Smooth muscle cell (in vitro differentiated cells): ENCODE measurements at regions not wholly inside any gene's neighbourhood (a gene's known extent, or its start where the extent isn't known, plus 50 kb on each side); places are given as distances from the start of the nearest gene placed in this dataset.

Experiments used
- DNase-seq: peaks from one replicate; lab custom pipeline; 2025; ENCODE audit not compliant: unreplicated experiment; lab: John Stamatoyannopoulos, UW
- H2AFZ ChIP-seq: fragments of 200-600 bp; sonication (generic); 2 replicates; pipeline ENCODE4 v1.6.0; 2016; ENCODE audit warnings: antibody characterized with exemption, low read depth, mild to moderate bottlenecking
- H3F3A ChIP-seq: fragments of 200-600 bp; sonication (generic); 2 replicates; pipeline ENCODE4 v1.6.0; 2017; ENCODE audit warnings: antibody characterized with exemption, low read depth
- H3K27ac ChIP-seq: fragments of 200-600 bp; sonication (generic); 2 replicates; pipeline ENCODE4 v1.5.1; 2016; ENCODE audit warnings: low read depth, mild to moderate bottlenecking
- H3K27me3 ChIP-seq: fragments of 200-600 bp; sonication (generic); 2 replicates; pipeline ENCODE4 v1.6.1; 2016; ENCODE audit warnings: low read depth, mild to moderate bottlenecking
- H3K36me3 ChIP-seq: fragments of 200-600 bp; sonication (generic); 2 replicates; pipeline ENCODE4 v1.5.1; 2016; ENCODE audit warnings: low read depth
- H3K4me1 ChIP-seq: fragments of 200-600 bp; sonication (generic); 2 replicates; pipeline ENCODE4 v1.5.1; 2016; ENCODE audit warnings: low read depth
- H3K4me2 ChIP-seq: fragments of 200-600 bp; sonication (generic); 2 replicates; pipeline ENCODE4 v1.6.0; 2016; ENCODE audit warnings: mild to moderate bottlenecking
- H3K4me3 ChIP-seq: fragments of 200-600 bp; sonication (generic); 2 replicates; pipeline ENCODE4 v1.5.1; 2016; ENCODE audit warnings: mild to moderate bottlenecking
- H3K79me2 ChIP-seq: fragments of 200-600 bp; sonication (generic); 2 replicates; pipeline ENCODE4 v1.6.0; 2016; ENCODE audit warnings: low read depth, mild to moderate bottlenecking
- H3K9ac ChIP-seq: fragments of 200-600 bp; sonication (generic); 2 replicates; pipeline ENCODE4 v1.6.0; 2016; ENCODE audit warnings: low read depth
- H3K9me3 ChIP-seq: fragments of 200-600 bp; sonication (generic); replicated peaks from 2 replicates; pipeline ENCODE4 v1.5.1; 2016; ENCODE audit warnings: low read depth
- H4K20me1 ChIP-seq: fragments of 200-600 bp; sonication (generic); 2 replicates; pipeline ENCODE4 v1.6.0; 2016; ENCODE audit warnings: low read depth
- CTCF ChIP-seq: fragments of 200-600 bp; sonication (generic); IDR thresholded peaks from 2 replicates; pipeline ENCODE4 v1.5.1; 2017; ENCODE audit warnings: borderline replicate concordance, mild to moderate bottlenecking, antibody characterized with exemption; ENCODE audit not compliant: insufficient read depth, poor library complexity, severe bottlenecking
- WGBS: methylation state at CpG from one replicate; pipeline ENCODE4 v1.1.7; 2016; ENCODE audit warnings: low lambda C conversion rate; 5-methylcytosine and 5-hydroxymethylcytosine counted together

GRCh38 chr4:187302457-187303150 is 578.9 kb upstream of the FAT1 start:
- no peak overlapping the region for H3K4me2 ChIP-seq
- no peak for DNase-seq
- H3K9me3 ChIP-seq, result no peaks in the 10 kb centered on the region

GRCh38 chr4:187304133-187304532 is 580.5 kb upstream of the FAT1 start:
- 95% methylated on average over 11 of the region's 11 CpGs for WGBS
- H3K4me3 ChIP-seq, result no peak overlapping the region
- H3K9ac ChIP-seq, result no peak overlapping the region
- H3K9me3 ChIP-seq, result no peaks in the 10 kb centered on the region
- no peaks in the 10 kb centered on the region for H3K79me2 ChIP-seq
- no peak overlapping the region for H2AFZ ChIP-seq
- no peaks in the 10 kb centered on the region for H3F3A ChIP-seq
- H3K27me3 ChIP-seq, result no peaks in the 10 kb centered on the region
- DNase-seq, result no peak
- H3K36me3 ChIP-seq, result no peaks in the 10 kb centered on the region
- no peak overlapping the region for H3K27ac ChIP-seq
- no peaks in the 10 kb centered on the region for H3K4me1 ChIP-seq
- no peaks in the 10 kb centered on the region for H4K20me1 ChIP-seq
- H3K4me2 ChIP-seq, result no peak overlapping the region
- TF ChIP-seq CTCF, result no peak

More at GRCh38 chr4:187302457-187303150, 578.9 kb upstream of the FAT1 start:
- Histone ChIP-seq H3F3A (no peaks in the 10 kb centered on the region), H3K4me3 (no peak overlapping the region), H3K27ac (no peak overlapping the region), H4K20me1 (no peaks in the 10 kb centered on the region), H3K27me3 (no peaks in the 10 kb centered on the region), H3K4me1 (no peaks in the 10 kb centered on the region), H2AFZ (no peak overlapping the region), H3K36me3 (no peaks in the 10 kb centered on the region), H3K9ac (no peak overlapping the region), H3K79me2 (no peaks in the 10 kb centered on the region)
- TF ChIP-seq CTCF, result no peak
- WGBS, result 75% methylated on average over 6 of the region's 6 CpGs

GRCh38 chr4:187307131-187307530 is 583.5 kb upstream of the FAT1 start:
- no peak overlapping the region for H3K9ac ChIP-seq
- H2AFZ ChIP-seq, result no peak overlapping the region
- no peak overlapping the region for H3K4me3 ChIP-seq
- no peak overlapping the region for H3K4me2 ChIP-seq
- H3K4me1 ChIP-seq, result no peaks in the 10 kb centered on the region
- no peaks in the 10 kb centered on the region for H3K9me3 ChIP-seq
- H3K36me3 ChIP-seq, result no peaks in the 10 kb centered on the region
- no peaks in the 10 kb centered on the region for H3K27me3 ChIP-seq
- H3K79me2 ChIP-seq, result no peaks in the 10 kb centered on the region
- no peaks in the 10 kb centered on the region for H3F3A ChIP-seq
- H4K20me1 ChIP-seq, result no peaks in the 10 kb centered on the region
- WGBS, result 82% methylated on average over 2 of the region's 2 CpGs
- TF ChIP-seq CTCF, result no peak
- DNase-seq, result no peak
- no peak overlapping the region for H3K27ac ChIP-seq

GRCh38 chr4:187309456-187309855 is 585.8 kb upstream of the FAT1 start:
- Histone ChIP-seq H3K4me1 (no peaks in the 10 kb centered on the region), H3K9ac (no peak overlapping the region), H3K27me3 (no peaks in the 10 kb centered on the region), H3K4me2 (no peak overlapping the region), H2AFZ (no peak overlapping the region), H3K36me3 (no peaks in the 10 kb centered on the region), H3K9me3 (no peaks in the 10 kb centered on the region), H3K27ac (no peak overlapping the region), H3K4me3 (no peak overlapping the region), H3K79me2 (no peaks in the 10 kb centered on the region), H3F3A (no peaks in the 10 kb centered on the region), H4K20me1 (no peaks in the 10 kb centered on the region)
- DNase-seq, result no peak
- 84% methylated on average over 3 of the region's 3 CpGs for WGBS
- no peak for TF ChIP-seq CTCF
